ENCODE measurements at regions not wholly inside any gene's neighbourhood (a gene's known extent, or its start where the extent isn't known, plus 50 kb on each side); places are given as distances from the start of the nearest gene placed in this dataset.

GRCh38 chr20:37640600-37641561 is 52.9 kb upstream of the CTNNBL1 start:
- no peak for TF ChIP-seq CTCF (IDR thresholded peaks at IDR 0.05 in 4 of 5, conservative IDR thresholded peaks at IDR 0.05 in 1 of 5)
- TF ChIP-seq POLR2A (IDR thresholded peaks at IDR 0.05): no peak
